Adrenal gland (tissue), 9 donors: ENCODE measurements at regions not wholly inside any gene's neighbourhood (a gene's known extent, or its start where the extent isn't known, plus 50 kb on each side); places are given as distances from the start of the nearest gene placed in this dataset.

ENCODE experiments used
- DNase-seq, 7 donors: peaks; one replicate each; pipeline ENCODE4 v3.0.0-alpha.2; 2019 to 2020
- H3K27ac ChIP-seq, 5 donors: fragments of 200-600 bp; sonication (generic) in 4 of 5; 1 replicate in 3 of 5; 2 replicates in 2 of 5; pipeline versions ENCODE4 v1.5.1 to v1.8.0; 2016 to 2020; ENCODE audit warnings: mild to moderate bottlenecking in 1 of 5
- H3K27me3 ChIP-seq: fragments of 200-600 bp; 2 replicates; pipeline ENCODE4 v1.8.0; 2021
- H3K36me3 ChIP-seq, 2 donors: fragments of 200-600 bp; replicated peaks in 1 of 2; 1 replicate in 1 of 2; 2 replicates in 1 of 2; pipeline versions ENCODE4 v1.5.1 to v1.8.0; 2018 to 2022
- H3K4me1 ChIP-seq, 2 donors: fragments of 200-600 bp; replicated peaks in 1 of 2; 1 replicate in 1 of 2; 2 replicates in 1 of 2; pipeline versions ENCODE4 v1.5.1 to v1.8.0; 2018 to 2021
- H3K4me3 ChIP-seq, 4 donors: fragments of 200-600 bp; sonication (generic) in 3 of 4; one replicate each; pipeline ENCODE4 v1.5.1; 2016 to 2018
- H3K9me3 ChIP-seq, 3 donors: fragments of 200-600 bp; sonication (generic) in 1 of 3; replicated peaks in 1 of 3; 1 replicate in 2 of 3; 2 replicates in 1 of 3; pipeline versions ENCODE4 v1.5.1 to v1.8.0; 2016 to 2021
- POLR2A ChIP-seq, 2 donors: fragments of 450-650 bp; IDR thresholded peaks; one replicate each; pipeline ENCODE4 v1.6.1; 2017; ENCODE audit warnings: antibody characterized with exemption in 2 of 2, mild to moderate bottlenecking in 2 of 2, moderate library complexity in 1 of 2
- WGBS, 4 donors: extraction: QIAGEN DNeasy Blood & Tissue Kit in 2 of 4; methylation state at CpG; one replicate each; pipeline versions ENCODE4 v1.1.5 to v1.1.7; 2013 to 2017; 5-methylcytosine and 5-hydroxymethylcytosine counted together
- intact Hi-C, 2 donors: fragments of 100-400 bp; cut with DNase I; formaldehyde crosslinking; loops; one replicate each; pipeline versions ENCODE4 v1.14.1 to v1.15.0; 2022 to 2023
- TF ChIP-seq, protein P1 (sequence below), 6 experiments: fragments of 450-650 bp in 4 of 6; fragments of 200-600 bp in 2 of 6; sonication (generic) in 1 of 6; IDR thresholded peaks; 1 replicate in 5 of 6; 2 replicates in 1 of 6; pipeline versions ENCODE4 v1.5.1 to v1.8.0; 2016 to 2021; ENCODE audit warnings: antibody characterized with exemption in 6 of 6, mild to moderate bottlenecking in 2 of 6, moderate library complexity in 1 of 6
- donor health status: healthy with polysubstance abuse.
- donor health status: Bipolar disorder and iron deficiency.
- donor health status: DM: yes; HTN: yes; CAD: no.
- donor health status: DM: no; HTN: no; CAD: no.
- donor health status: DM: no; HTN: no; CAD: no.

GRCh38 chr3:160152638-160153037 is 72.6 kb upstream of the C3orf80 start:
- peak; percentile 21 to 66 (median 51) for DNase-seq
- H3K27me3 ChIP-seq = no peaks in the 10 kb centered on the region
- intact Hi-C loops = no loop called here
- H3K4me3 ChIP-seq = no peak overlapping the region
- 54 to 60% (median 56%) methylated on average over 6 of the region's 6 CpGs for WGBS, 4 donors
- H3K4me1 ChIP-seq = peaks cover 0 to 18% of the 10 kb centered on the region in 2 donors
- no peak for TF ChIP-seq POLR2A (IDR thresholded peaks at IDR 0.05)
- TF ChIP-seq, protein P1, sequence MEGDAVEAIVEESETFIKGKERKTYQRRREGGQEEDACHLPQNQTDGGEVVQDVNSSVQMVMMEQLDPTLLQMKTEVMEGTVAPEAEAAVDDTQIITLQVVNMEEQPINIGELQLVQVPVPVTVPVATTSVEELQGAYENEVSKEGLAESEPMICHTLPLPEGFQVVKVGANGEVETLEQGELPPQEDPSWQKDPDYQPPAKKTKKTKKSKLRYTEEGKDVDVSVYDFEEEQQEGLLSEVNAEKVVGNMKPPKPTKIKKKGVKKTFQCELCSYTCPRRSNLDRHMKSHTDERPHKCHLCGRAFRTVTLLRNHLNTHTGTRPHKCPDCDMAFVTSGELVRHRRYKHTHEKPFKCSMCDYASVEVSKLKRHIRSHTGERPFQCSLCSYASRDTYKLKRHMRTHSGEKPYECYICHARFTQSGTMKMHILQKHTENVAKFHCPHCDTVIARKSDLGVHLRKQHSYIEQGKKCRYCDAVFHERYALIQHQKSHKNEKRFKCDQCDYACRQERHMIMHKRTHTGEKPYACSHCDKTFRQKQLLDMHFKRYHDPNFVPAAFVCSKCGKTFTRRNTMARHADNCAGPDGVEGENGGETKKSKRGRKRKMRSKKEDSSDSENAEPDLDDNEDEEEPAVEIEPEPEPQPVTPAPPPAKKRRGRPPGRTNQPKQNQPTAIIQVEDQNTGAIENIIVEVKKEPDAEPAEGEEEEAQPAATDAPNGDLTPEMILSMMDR (IDR thresholded peaks at IDR 0.05) = no peak
- H3K9me3 ChIP-seq = no peaks in the 10 kb centered on the region
- peak overlapping the region in 1 of 5 donors; percentile 54 for H3K27ac ChIP-seq
- no peaks in the 10 kb centered on the region for H3K36me3 ChIP-seq

GRCh38 chr3:160154033-160154432 is 71.2 kb upstream of the C3orf80 start:
- intact Hi-C loops = no loop called here
- Histone ChIP-seq H3K4me1 (peaks cover 0 to 18% of the 10 kb centered on the region in 2 donors), H3K36me3 (no peaks in the 10 kb centered on the region), H3K27me3 (no peaks in the 10 kb centered on the region), H3K9me3 (no peaks in the 10 kb centered on the region), H3K27ac (peak overlapping the region in 2 of 5 donors; percentile 17 to 54), H3K4me3 (no peak overlapping the region)
- TF ChIP-seq, protein P1 (IDR thresholded peaks at IDR 0.05) = no peak
- TF ChIP-seq POLR2A (IDR thresholded peaks at IDR 0.05) = no peak
- WGBS, 4 donors = 53 to 83% (median 77%) methylated on average over 4 of the region's 4 CpGs
- DNase-seq = peak in 4 of 7 donors; percentile 19 to 57 (median 31)

GRCh38 chr3:160154596-160154995 is 70.6 kb upstream of the C3orf80 start:
- TF ChIP-seq, protein P1 (IDR thresholded peaks at IDR 0.05) = no peak
- no peak for TF ChIP-seq POLR2A (IDR thresholded peaks at IDR 0.05)
- intact Hi-C loops = no loop called here
- H3K27ac ChIP-seq = peak overlapping the region in 2 of 5 donors; percentile 17 to 54
- H3K36me3 ChIP-seq = no peaks in the 10 kb centered on the region
- no peak overlapping the region for H3K4me3 ChIP-seq
- WGBS, 4 donors = 82 to 91% (median 83%) methylated on average over 2 of the region's 2 CpGs
- no peaks in the 10 kb centered on the region for H3K27me3 ChIP-seq
- peaks cover 0 to 18% of the 10 kb centered on the region in 2 donors for H3K4me1 ChIP-seq
- DNase-seq = no peak
- H3K9me3 ChIP-seq = no peaks in the 10 kb centered on the region

DNA sequence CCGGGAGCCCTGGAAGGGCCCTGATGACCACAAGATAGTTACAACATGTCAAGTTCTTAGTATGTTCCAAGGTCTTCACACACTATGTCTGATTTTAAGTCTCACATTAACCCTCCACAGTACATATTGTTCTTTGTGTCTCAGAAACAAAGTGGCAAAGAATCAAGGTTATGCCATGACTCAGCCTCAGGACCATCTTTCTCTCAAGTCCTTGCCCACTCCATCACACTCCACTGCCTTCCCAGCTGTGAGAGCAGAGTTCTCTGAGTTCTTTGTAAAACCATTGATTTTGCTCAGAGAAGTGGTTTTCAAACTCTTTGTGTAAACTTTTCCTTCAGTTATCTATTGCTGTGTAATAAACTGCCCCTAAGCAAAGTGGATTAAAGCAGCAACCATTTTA is 67.9 kb upstream of the C3orf80 start:
- Histone ChIP-seq H3K27ac (no peak overlapping the region), H3K27me3 (no peaks in the 10 kb centered on the region), H3K9me3 (no peaks in the 10 kb centered on the region), H3K36me3 (no peaks in the 10 kb centered on the region), H3K4me3 (no peak overlapping the region), H3K4me1 (peaks cover 0 to 17% of the 10 kb centered on the region in 2 donors)
- intact Hi-C loops = no loop called here
- 75 to 100% (median 88%) methylated on average over 1 of the region's 1 CpG for WGBS, 4 donors
- no peak for TF ChIP-seq POLR2A (IDR thresholded peaks at IDR 0.05)
- TF ChIP-seq, protein P1 (IDR thresholded peaks at IDR 0.05) = no peak
- DNase-seq = no peak
